Gastroesophageal sphincter (tissue), 2 donors: ENCODE measurements at regions not wholly inside any gene's neighbourhood (a gene's known extent, or its start where the extent isn't known, plus 50 kb on each side); places are given as distances from the start of the nearest gene placed in this dataset.
"Not testable (repeated sequence)": the region's sequence is repeated elsewhere in the genome, so short reads cannot be mapped to it uniquely, and the experiment has no call there.

Experiments
- EP300 ChIP-seq: sonication (generic); formaldehyde crosslinking; IDR thresholded peaks from one replicate; pipeline ENCODE4 v1.6.1; 2017; ENCODE audit warnings: antibody characterized with exemption, mild to moderate bottlenecking
- POLR2A ChIP-seq, 2 donors: fragments of 450-650 bp; IDR thresholded peaks; one replicate each; pipeline ENCODE4 v1.6.1; 2017; ENCODE audit warnings: antibody characterized with exemption in 2 of 2, mild to moderate bottlenecking in 2 of 2, moderate library complexity in 1 of 2

DNA sequence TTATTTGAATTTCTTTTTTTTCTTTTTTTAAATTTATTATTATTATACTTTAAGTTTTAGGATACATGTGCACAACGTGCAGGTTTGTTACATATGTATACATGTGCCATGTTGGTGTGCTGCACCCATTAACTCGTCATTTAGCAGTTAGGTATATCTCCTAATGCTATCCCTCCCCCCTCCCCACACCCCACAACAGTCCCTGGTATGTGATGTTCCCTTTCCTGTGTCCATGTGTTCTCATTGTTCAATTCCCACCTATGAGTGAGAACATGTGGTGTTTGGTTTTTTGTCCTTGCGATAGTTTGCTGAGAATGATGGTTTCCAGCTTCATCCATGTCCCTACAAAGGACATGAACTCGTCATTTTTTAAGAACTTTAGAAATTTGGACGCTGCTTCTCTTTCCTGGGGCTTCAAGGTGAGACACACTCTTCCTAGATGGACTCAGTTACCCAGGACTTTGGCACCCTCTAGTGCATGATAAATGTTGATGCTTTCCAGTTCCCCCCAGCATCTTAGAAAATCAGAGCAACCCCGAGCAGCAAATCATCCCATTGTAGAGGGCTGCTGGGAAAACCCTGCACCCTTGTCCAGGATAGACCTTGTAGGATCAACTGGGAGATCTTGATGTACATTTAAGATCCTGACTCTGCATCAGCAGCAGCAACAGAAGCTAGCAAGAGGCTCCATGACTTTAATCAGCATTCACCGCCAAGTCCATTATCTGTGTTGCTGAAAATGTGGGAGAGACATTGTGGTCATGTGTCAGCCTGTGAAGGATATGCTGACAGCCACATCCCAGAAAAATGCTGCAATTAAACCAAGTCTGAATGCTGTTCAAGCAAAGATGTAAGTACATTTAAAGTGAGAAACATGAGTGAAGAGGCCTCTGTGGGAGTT lies 266.9 kb upstream of the FAM78B start:
- TF ChIP-seq EP300; POLR2A (IDR thresholded peaks at IDR 0.05): not testable (repeated sequence)
